Inflammatory macrophage (primary cell): ENCODE measurements at regions not wholly inside any gene's neighbourhood (a gene's known extent, or its start where the extent isn't known, plus 50 kb on each side); places are given as distances from the start of the nearest gene placed in this dataset.
A peak's percentile ranks its signal among the peaks of the same experiment; 100 is the strongest.

Experiments used
- DNase-seq, 2 donors: peaks; one replicate each; pipeline ENCODE4 v3.0.0-alpha.2; 2020 to 2022

DNA sequence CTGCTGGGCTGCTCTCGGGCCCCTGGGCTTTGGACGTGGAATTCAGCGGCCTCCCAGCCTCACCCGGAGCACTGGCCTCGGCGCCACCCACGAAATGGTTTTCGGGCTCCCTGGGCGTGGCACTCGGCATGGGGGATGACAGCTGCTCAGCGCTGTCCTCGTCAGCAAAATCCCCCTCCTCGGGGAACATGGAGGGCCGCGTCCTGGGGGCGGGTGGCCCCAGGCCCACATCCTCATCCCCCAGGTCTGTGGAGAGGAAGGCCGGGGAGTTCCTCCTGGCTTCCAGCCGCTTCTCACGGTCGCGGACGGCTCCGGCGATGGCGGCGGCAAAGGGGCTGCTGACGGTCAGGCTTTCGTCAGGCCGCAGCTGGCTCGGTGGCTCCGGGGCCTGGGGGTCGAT is 88.4 kb downstream of the CTTN start:
- no peak for DNase-seq

DNA sequence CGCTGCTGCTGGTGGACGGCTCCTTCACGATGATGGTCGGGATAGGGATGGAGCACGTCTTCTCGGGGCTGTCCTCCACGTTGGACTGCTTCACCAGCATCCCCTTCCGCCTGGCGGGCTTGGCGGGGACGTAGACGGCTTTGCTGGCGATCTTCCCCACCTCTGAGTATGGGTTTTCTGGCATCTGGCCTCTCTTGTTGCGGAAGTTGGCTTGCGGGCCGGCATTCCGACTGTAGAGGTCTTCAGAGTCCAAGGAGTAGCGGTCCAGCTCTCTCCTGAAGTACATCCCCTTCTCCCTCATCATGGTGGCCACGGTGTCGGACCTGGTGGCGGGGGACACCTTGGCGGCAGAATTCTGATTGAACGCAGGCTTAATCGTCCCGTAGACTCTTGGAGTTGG is 88.8 kb downstream of the CTTN start:
- no peak for DNase-seq

DNA sequence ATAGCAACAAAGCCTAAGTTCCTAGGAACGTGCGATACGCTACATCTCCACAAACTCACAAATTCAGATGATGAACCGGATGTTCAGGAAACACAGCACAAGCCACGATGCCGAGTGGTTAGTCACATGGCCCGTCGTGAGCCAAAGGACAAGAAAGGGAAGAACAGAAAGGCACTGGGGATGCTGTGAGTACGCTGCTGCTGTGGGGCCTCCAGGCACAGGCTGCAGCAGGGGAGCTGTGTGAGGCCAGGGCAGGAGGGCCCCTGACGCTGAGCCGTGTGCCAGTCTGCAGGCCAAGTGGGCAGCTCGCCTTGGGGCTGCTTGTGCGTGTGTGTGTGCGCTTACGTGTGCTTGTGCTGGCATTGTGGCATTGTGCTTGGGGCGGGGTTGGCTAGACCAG is 89.4 kb downstream of the CTTN start:
- DNase-seq, result peak in 1 of 2 donors; percentile 6

DNA sequence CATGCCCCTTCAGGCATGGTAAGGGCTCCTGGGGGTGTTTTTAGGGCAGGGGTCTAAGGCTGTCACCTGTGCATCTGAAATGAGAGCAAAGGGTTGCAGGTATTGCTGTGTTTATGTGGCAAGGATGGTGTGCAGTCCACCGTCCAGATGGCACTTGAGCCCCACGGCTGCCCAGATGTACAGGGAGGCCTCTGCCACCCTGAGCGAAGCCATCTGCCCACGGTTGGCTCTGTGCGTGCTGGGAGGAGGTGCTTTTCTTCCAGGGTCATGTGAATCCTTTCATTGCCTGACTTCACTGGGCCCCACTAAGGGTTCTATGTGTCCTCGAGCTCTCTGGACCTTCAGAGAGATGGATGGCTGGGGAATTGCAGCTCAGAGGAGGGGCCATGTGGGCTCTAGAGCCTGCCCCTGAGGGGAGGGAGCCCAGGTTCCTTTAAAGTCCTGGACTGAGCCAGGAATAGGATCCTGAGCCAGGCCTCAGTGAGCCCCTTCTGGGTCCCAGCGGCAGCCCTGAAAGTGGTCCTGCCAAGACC is 89.9 kb downstream of the CTTN start:
- no peak for DNase-seq

DNA sequence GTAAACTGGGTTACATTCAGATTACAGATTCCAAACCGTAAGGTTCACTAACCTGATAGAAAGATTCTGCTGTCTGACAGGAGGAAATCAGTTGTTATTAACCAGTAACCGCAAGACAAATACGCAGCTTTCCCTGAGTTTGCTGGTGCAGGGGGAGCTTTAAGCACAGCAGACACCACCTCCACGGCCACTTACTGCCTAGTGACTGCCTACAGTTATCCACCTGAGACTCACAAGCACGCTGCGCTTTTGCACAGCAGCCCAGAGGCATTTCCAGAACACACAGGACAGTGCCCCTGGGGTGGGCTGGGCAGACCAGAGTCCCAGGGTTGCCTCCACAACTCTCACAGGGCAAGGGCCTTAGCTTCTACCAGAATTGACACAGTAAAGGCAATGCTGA is 90.9 kb downstream of the CTTN start:
- DNase-seq, result no peak

DNA sequence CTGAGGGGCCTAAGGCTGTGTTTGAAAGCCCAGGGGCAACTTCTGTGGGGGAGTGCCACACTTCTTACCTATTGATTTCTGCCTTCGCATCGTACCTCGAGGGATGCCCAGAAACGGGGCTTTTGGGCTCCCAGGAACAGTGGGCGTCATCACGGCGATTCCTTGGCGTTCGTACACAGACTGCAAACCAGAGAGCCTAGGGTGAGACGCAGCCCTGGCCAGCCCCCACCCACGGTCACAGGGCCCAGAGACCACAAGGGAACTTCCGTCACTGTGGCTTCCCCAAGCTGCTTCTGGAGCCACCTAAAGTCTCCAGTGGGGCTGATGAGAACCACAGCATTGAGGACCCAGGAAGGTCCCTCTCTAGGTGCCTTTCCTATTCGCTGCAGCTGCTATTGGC is 91.9 kb downstream of the CTTN start:
- DNase-seq, result peak in 1 of 2 donors; percentile 57

DNA sequence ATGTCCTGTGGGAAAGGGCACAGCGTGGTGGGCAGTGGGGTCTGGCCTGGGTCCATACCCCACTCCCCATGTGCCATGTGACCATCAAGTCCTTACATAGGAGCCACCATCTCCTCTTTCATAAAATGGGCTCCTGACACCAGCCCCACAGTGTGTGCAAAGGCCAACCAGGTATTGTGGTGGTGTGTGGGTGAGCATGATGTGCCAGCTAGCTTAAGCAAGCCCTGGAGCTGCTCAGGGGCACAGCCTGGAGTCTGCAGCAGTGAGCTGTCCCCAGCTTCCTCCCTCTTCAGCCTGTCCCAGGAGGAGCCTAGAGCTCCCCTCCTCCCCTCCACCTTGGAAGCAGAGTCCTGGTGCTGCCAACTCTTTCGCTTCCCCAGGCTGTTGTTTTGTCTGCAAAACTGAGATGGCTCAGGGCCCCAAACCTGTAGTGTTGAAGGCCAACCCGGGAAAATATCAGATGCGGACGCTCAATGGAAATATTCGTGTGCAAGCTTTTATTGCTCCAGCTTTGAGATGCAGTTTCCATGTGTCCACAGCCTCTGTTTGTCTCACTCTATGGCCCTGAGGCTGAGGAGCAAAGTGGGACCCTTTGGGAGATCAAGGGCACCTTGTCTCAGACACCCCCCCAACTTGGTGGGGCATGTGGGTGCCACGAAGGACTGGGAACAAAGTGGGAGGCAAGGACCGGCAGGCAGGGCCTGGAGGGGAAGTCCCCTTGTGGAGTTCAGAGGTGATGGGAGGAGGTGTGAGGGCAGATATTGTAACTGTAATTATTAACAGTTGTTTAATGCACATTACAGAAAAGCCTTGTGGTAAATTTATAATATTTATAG is 92.6 kb downstream of the CTTN start:
- no peak for DNase-seq

DNA sequence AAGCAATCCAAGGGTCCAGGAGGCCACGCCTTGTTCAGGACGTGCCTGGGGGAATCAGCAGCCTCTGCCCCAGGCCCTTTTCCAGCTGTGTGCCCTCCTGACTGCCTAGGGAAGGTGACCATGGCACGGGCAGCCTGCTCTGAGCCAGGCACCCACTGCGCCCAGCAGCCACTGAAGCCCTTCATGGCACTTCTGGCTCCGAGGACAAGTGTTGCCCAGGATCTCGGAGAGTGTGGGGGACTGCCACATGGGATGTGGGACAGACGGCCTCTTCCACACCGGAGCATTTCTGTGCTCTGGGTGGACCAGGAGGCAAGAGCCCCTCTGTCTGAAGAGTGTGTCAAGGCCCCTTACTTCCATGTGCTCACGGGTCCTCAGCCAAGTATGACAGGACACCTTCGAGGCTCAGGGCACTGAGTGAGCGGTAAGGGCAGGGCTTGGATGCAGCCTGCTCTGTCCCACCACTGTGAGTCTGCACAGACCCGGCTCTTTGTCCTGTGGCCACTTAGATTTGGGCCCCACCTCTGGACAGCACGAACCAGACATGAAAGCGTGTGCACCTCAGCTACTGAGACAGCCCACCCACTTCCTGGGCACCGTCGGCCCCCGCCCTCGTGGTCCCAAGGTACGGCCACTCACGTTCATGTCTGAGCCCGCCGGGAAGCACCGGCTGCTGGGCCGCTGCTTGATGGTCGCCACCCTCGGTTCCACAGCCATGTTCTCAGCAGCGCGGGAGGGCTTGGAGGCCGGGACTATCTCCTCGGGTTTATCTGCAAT is 93.6 kb downstream of the CTTN start:
- DNase-seq, result no peak

DNA sequence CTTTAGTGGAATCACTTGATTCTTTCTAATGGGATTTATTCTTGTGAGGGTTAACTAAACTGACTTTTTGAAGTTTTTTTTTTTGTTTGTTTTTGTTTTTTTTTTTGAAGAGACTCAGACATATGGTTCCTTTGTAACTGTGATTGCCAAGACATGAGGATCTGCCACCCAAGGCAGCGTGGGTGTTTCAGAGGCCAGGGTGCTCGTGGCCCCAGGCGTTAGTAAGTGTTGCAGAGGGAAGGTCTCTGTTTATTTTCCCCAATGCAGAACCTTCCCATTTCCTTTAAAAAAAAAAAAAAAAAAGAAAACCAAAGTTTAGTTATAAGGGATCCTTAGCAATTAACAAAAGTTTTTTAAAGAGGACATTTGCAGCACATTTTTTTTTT is 94.8 kb downstream of the CTTN start:
- peak; percentile 13 to 66 for DNase-seq

DNA sequence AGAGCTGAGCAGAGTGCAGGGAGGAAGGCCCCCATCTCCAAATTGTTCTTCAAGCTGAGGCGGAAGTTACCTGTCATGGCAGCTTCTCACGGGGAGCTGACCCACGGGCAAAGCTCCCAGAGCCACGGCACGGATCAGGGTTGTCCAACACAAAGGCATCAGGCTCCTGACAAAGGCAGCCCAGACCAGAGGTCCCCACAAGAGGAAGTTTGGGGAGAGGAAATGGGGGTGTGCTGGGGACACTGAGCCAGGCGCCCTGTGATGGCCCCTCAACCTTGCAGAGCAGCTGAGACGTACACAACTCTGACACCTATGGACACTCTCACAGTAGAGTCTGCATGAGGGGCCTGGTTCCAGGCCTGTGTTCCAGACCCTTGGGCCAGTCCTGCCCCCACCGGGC is 95.6 kb downstream of the CTTN start:
- DNase-seq, result no peak

DNA sequence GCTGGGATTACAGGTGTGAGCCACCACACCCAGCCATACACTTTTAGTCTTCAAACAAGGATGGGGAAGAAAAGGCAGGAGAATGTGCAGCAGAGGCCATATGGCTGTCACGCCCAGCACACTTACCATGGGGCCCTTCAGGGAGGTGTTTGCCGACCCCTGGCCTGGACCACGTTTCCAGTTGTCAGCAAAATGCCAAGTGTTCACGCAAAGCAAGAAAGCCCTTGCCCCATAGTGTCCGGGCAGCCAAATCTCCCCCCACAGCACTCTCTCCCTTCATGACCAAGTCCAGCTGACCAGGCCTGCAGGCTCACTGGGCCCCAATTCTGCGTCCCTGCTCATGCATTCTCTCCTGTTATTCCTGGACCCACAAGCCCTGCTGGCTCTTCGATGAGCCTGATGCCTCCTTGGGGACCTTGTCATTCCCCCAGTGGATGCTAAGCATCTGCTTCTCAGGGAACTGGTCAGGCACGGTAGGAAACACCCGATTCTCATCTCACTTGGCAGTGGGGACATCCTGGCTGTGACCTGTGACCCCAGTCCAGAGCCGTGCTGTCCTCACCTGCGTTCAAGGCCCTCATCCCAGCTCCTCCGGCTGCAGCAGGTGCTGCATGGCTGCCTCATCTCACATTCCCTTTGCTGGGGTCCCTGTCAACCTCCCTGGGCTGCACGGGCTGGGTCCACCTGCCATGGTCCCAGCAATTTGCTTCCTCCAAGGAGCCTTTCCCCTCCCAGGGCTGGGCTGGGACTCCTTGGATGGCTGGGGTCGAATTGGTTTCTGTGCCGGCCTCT is 96.4 kb downstream of the CTTN start:
- no peak for DNase-seq

DNA sequence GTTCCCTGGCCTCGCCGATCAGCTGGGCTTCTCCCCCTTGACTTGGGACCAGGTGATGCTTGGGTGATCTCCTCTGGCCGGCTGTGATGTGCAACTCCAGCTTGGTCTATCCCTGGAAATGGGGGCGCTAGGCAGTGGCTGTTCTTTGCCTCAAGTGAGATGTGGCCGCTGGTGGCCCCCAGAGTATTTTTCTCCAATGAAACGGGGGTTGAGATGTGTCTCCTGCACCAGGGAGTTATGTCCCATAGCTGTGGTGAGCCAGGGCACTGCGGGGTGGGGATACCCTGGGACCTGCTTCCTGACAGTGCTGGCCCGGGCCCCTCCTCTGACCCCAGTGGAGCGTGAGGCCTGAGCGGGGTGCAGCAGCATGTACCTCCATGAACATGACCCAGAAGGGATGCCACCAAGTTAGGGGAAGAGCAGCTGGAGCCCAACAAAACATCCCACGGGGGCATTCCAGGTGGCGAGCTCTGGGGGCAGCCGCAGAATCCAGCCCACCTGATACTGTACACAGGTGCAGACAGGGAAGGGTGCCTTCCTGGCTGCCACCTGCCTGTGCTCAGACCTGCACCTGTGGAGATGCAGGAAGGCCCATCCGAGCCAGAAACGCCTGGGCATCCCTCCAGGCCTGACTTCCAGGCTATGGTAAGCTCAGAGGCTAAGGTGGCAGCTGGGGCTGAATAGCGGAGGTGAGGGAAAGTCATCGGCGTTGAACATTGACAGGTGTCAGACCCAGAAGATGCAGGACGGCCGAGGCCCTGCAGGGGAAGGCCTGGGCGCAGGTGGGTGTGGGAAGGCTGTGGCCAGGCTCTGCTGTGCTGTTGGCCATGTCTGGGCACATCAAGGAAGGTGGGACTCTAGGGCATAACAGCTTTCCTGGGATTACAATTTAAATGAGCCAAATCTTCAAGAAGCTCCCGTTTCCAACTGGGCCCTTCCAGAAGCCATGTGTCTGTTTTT is 97.3 kb downstream of the CTTN start:
- DNase-seq, result no peak

DNA sequence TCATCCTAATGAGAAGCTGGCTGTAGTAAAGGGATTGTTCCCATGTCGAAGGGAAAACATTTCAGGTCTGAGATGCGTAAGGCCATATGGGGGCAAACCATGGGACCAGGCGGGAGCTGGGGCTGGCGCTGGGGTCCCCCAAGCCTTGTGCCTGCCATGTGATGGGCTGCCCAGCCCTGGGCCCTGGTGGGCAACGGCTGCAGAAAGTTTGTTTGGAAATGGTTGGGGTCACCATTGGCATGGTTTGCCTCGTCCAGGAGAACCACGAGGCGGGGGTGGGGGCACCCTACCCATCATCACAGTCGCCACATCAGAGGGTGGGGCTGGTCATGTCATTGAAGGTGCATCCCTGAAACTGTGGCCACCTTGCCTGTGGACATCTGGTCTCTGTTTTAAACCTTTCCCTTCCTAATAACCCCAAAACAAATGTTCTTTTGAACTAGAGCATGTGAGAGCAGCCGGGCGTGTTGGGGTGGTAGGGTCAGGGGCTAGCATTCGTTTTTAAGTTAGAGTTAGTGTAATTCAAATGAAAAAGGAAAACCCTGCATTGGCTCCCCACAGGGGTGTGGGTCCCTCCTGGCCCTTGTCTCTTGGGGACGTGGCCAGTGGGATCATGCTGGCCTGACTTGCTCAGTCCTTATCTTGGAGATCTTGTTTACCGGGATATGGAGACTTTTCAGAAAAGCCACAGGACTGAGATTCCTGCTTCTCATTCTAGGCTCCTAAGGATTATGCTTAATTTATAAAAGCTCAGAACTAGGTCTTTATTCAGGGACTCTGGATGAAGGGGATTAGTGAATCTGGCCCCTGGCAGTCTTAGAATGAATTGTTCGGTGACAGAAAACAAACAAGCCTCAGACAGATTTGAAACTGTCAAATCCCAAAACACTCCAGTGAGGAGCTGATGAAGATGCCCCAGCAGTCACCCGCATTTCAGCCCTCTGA is 98.5 kb downstream of the CTTN start:
- DNase-seq, result no peak

DNA sequence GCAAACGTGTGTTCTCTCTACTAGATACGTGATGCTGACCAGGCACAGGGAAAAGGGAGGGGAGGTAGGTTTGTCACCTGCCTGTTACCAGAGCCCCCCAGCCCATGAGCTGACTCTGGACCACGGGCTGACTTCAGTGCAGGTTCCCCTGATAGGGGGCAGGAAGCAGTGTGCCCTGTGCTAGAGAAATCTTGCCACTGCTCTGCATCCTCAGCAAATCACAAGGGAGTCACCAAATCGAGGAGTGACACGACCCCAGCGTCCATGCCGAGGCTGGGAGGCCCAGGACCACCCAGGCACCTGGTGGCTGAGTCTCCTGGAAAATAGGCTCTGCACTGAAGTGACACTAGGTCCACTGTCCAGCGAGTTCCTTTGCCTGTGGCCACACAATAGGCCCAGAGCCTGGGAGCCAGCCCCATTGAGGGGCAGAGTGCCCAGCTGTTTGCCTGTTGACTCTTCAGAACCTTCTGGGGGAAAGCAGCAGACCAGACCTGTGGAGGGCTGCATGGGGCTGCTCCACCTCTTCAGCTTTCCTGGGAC is 99.3 kb downstream of the CTTN start:
- DNase-seq, result no peak

DNA sequence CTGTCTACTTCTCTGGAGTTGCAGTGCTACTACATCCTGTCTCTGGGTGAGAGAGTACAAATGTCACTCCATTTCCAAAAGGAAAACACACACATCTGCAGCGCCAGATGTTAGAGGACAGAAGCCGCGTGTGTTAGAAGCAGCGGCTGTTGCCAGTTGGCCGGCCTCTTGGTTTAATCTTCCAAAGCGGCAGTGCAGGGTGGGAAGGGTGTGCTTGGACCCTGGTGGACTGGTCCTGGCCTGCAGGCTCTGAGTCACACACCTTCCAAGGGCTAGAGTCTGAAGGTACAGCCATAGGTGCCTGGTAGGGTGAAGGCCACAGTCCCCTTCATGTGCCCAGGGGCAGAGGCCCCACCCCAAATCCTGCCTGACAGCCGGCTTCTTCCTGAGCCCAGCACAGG is 99.8 kb downstream of the CTTN start:
- DNase-seq, result no peak

DNA sequence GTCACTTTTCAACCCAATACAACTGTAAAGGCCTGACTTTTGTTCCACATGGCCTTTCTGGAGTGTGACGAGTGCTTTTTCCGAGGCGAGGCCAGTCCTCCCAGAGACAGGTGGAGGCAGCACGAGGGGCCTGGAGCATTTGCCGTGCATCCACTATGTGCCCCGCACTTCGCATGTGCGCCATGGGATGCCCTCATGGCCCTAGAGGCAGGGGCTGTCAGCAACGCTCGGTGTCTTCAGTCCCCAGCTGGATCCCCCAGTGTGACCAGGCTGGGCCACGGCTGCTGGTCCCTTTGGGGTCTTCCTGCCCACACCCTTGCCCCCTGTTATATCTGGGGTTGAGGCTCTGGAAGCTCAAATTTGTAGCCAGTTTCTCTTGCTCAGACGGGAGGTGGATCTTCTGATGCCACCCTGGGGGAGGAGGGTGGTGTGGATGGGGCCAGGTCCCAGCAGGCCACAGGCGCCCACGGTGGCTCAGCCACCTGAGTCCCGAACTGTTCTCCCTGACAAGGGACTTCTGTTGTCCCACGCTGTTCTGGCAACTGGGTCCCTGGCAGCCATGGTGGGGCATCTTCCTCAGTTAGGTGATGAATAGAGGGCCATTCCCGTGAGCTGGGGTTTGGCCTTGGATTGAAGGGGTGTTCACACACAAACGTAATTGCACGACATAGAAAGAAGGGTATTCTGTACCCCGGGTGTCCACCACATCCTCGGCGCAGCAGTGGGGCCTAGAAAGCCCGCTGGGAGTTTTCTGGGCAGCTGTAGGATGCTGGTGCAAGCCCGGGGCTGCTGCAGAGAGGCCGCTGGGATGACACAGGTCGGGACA is 100.9 kb downstream of the CTTN start:
- no peak for DNase-seq

DNA sequence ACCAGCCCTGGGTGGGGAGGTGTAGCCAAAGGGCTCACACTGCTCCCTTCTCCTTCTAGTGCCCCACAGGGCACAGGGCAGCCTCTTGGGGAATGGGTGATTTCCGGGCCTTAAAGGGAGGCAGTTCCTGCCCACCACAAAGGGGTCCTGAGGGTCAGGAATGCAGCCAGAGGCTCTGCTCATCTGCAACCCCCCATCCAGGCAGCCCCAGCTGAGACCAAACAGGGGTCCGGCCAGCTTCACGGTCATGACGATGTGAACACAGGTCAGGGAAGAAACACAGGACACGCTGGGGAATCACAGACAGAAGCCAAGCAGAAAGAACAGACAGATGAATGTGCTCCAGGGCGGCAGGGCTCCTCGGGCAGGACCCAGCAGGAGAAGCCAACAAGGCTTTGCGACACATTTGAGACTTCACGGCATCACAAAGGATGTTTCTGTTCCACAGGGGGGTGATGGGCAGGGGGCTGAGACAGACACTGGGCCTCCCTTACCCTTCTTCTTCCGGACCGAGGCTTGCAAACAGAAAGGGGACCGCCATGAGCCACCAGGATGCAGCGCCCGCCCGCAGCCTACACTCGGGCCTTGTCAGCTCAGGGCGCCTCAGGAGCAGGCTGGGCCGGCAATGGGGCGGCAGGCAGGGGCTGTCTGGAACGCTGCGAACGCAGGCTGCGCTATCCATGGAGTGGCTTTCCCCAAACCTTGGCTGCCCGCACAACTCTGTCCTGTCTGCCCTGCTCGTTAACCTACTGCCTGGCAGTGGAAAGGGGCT is 101.9 kb downstream of the CTTN start:
- DNase-seq, result no peak

DNA sequence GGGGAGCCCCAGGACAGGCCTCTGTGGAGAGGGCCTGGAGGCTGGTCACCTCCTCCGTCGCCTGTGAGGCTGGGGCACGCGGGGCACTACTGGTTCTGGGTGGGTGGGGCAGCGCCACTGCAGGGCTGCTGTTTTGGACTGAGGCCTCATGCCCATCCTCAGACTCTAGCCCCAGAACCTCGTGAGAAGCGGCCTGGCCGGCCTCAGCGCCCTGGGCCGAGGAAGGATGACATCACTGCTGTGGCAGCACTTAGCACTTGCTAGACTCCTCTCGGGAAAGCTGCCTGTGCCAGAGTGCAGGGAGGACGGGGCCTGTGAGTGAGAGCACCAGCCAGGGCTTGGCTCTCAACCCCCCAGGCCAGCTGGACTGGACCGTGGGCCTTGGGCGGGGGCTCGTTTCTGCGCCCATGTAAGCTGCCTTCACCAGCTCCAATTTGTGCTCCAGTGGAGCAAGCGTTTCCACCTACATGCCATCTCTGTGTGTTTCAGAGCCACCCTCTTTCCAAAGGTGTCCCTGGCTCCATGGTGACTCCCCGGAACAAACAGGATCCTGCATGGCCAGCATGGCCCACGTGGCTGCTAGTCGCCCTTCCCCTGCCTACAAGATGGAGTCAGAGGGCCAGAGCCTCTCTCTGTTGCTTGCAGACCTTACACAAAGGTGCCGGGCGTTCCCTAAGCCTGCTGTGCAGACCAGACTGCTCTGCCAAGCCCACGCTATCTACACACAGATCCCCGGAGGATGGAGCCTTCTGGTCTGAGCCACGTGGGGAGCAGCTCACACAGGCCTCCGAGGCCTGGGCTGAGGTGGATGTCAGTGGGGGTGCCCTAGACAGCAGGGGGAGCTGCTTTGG is 102.9 kb downstream of the CTTN start:
- no peak for DNase-seq
